Erythroblast (primary cell): ENCODE measurements at regions not wholly inside any gene's neighbourhood (a gene's known extent, or its start where the extent isn't known, plus 50 kb on each side); places are given as distances from the start of the nearest gene placed in this dataset.

Experiments
- DNase-seq, 2 experiments: peaks; one replicate each; lab custom pipeline; 2025; lab: John Stamatoyannopoulos, UW
- GATA1 ChIP-seq: IDR thresholded peaks from 2 replicates; pipeline ENCODE4 v1.6.1; 2011; ENCODE audit warnings: low read depth, mild to moderate bottlenecking, control low read depth, low read length, moderate library complexity
- POLR2A ChIP-seq: IDR thresholded peaks from 2 replicates; pipeline ENCODE4 v1.6.1; 2011; ENCODE audit warnings: mild to moderate bottlenecking, low read length

- TF ChIP-seq GATA1 (no peak), POLR2A (no peak)
- peak; percentile 84 to 91 for DNase-seq
Measured at GRCh38 chr6:34615574-34616226, 59.6 kb upstream of the SPDEF start.

- DNase-seq, result peak; percentile 77 to 87
- TF ChIP-seq GATA1 (no peak), POLR2A (no peak)
Measured at GRCh38 chr6:34610819-34611477, 54.8 kb upstream of the SPDEF start.

GRCh38 chr6:34608321-34609091 is 52.4 kb upstream of the SPDEF start:
- DNase-seq, result no peak
- TF ChIP-seq GATA1 (no peak), POLR2A (no peak)

- TF ChIP-seq GATA1, result no peak
- TF ChIP-seq POLR2A, result no peak
- no peak for DNase-seq
Measured at GRCh38 chr6:34606477-34607265, 50.5 kb upstream of the SPDEF start.
